H1 (cell line): ENCODE measurements at regions not wholly inside any gene's neighbourhood (a gene's known extent, or its start where the extent isn't known, plus 50 kb on each side); places are given as distances from the start of the nearest gene placed in this dataset.

Experiments
- CTCF ChIA-PET: fragments of 300-600 bp; sonication (Branson Sonifier 250); formaldehyde crosslinking; loops from one replicate; lab custom pipeline; 2021; ENCODE audit not compliant: partially characterized antibody; lab: Charles Lee
- POLR2A ChIA-PET: fragments of 300-600 bp; sonication (Branson Sonifier 250); formaldehyde crosslinking; loops from one replicate; lab custom pipeline; 2021; ENCODE audit warnings: inconsistent platforms; ENCODE audit not compliant: partially characterized antibody; lab: Charles Lee
- DNase-seq, 2 experiments: peaks; one replicate each; pipeline versions ENCODE4 v3.0.0 to v3.0.0-alpha.2; 2010 to 2022; ENCODE audit warnings: low spot score in 2 of 2, low read depth in 1 of 2, mixed read lengths in 1 of 2
- FAIRE-seq: peaks from 2 replicates; lab custom pipeline; 2011; peaks lifted over from hg19 to GRCh38; lab: Jason Lieb, UNC
- H2AFZ ChIP-seq: 2 replicates; pipeline ENCODE4 v1.8.1; 2012; ENCODE audit warnings: low read length, inconsistent platforms
- H2AK5ac ChIP-seq: 2 replicates; pipeline ENCODE4 v1.6.1; 2013; ENCODE audit warnings: low read depth, low read length
- H2BK120ac ChIP-seq: replicated peaks from 2 replicates; pipeline ENCODE3; 2013; ENCODE audit warnings: low read depth, low read length, inconsistent platforms
- H2BK12ac ChIP-seq: 2 replicates; pipeline ENCODE4 v1.6.1; 2013; ENCODE audit warnings: low read depth, low read length
- H2BK15ac ChIP-seq: 2 replicates; pipeline ENCODE4 v1.6.1; 2013; ENCODE audit warnings: low read length
- H2BK20ac ChIP-seq: 2 replicates; pipeline ENCODE4 v1.6.1; 2013; ENCODE audit warnings: low read length
- H2BK5ac ChIP-seq: 2 replicates; pipeline ENCODE4 v1.6.1; 2013; ENCODE audit warnings: low read depth, low read length
- H3K14ac ChIP-seq: 2 replicates; pipeline ENCODE4 v1.6.1; 2013; ENCODE audit warnings: inconsistent platforms; ENCODE audit not compliant: insufficient read length
- H3K18ac ChIP-seq: 2 replicates; pipeline ENCODE4 v1.6.1; 2013; ENCODE audit warnings: low read length; ENCODE audit errors: extremely low read depth
- H3K23ac ChIP-seq: 2 replicates; pipeline ENCODE4 v1.6.1; 2013; ENCODE audit warnings: inconsistent platforms; ENCODE audit not compliant: insufficient read length
- H3K23me2 ChIP-seq: 2 replicates; pipeline ENCODE4 v1.6.1; 2013; ENCODE audit warnings: low read depth, low read length
- H3K27ac ChIP-seq: 2 replicates; pipeline ENCODE4 v1.6.1; 2011; ENCODE audit warnings: low read depth, low read length, inconsistent platforms
- H3K27me3 ChIP-seq, 4 experiments: replicated peaks in 1 of 4; 1 replicate in 1 of 4; 2 replicates in 3 of 4; pipeline versions ENCODE4 v1.6.1 to v1.8.1; 2011 to 2013; ENCODE audit warnings: low read length in 3 of 4, mild to moderate bottlenecking in 3 of 4, inconsistent platforms in 2 of 4, mixed read lengths in 2 of 4, moderate library complexity in 1 of 4; ENCODE audit not compliant: control insufficient read depth in 3 of 4, insufficient read depth in 3 of 4; ENCODE audit errors: extremely low read depth in 1 of 4
- H3K36me3 ChIP-seq, 4 experiments: 2 replicates each; pipeline versions ENCODE4 v1.6.1 to v1.8.1; 2011 to 2013; ENCODE audit warnings: mild to moderate bottlenecking in 4 of 4, low read length in 3 of 4, moderate library complexity in 2 of 4, control low read depth in 1 of 4, inconsistent platforms in 1 of 4; ENCODE audit not compliant: insufficient read depth in 4 of 4, control insufficient read depth in 2 of 4
- H3K4ac ChIP-seq: replicated peaks from 2 replicates; pipeline ENCODE3; 2013; ENCODE audit warnings: low read length, low read depth, mixed read lengths, inconsistent platforms; ENCODE audit not compliant: insufficient read length
- H3K4me1 ChIP-seq, 4 experiments: replicated peaks in 1 of 4; 1 replicate in 1 of 4; 2 replicates in 3 of 4; pipeline versions ENCODE4 v1.6.1 to v1.8.1; 2011 to 2013; ENCODE audit warnings: low read length in 3 of 4, inconsistent platforms in 2 of 4, mixed read lengths in 1 of 4; ENCODE audit not compliant: insufficient read depth in 4 of 4, control insufficient read depth in 3 of 4
- H3K4me2 ChIP-seq, 2 experiments: 2 replicates each; pipeline versions ENCODE4 v1.6.1 to v1.8.1; 2011 to 2013; ENCODE audit warnings: low read depth in 2 of 2, low read length in 2 of 2, control low read depth in 1 of 2, inconsistent platforms in 1 of 2, mild to moderate bottlenecking in 1 of 2; ENCODE audit not compliant: insufficient read depth in 1 of 2
- H3K4me3 ChIP-seq, 4 experiments: fragments of 200-600, 300-600 bp in 1 of 4; sonication (generic), shearing (Covaris generic), sonication (Bioruptor Twin) in 1 of 4; 2 replicates each; pipeline versions ENCODE4 v1.5.1 to v1.8.1; 2011 to 2016; ENCODE audit warnings: low read length in 4 of 4, low read depth in 3 of 4, control low read depth in 2 of 4, inconsistent platforms in 2 of 4, mild to moderate bottlenecking in 2 of 4, mixed read lengths in 1 of 4, moderate library complexity in 1 of 4; ENCODE audit not compliant: insufficient read depth in 2 of 4; ENCODE audit errors: extremely low read depth in 1 of 4
- H3K56ac ChIP-seq: replicated peaks from 2 replicates; pipeline ENCODE3; 2013; ENCODE audit warnings: low read depth, mild to moderate bottlenecking, mixed read lengths, low read length, inconsistent platforms; ENCODE audit not compliant: insufficient read length
- H3K79me1 ChIP-seq: 2 replicates; pipeline ENCODE4 v1.6.1; 2013; ENCODE audit warnings: low read depth, low read length, control low read depth
- H3K79me2 ChIP-seq, 2 experiments: 2 replicates each; pipeline versions ENCODE4 v1.6.1 to v1.8.1; 2012 to 2013; ENCODE audit warnings: low read length in 2 of 2, mild to moderate bottlenecking in 2 of 2, inconsistent platforms in 1 of 2; ENCODE audit not compliant: insufficient read depth in 2 of 2, control insufficient read depth in 1 of 2
- H3K9ac ChIP-seq, 4 experiments: replicated peaks in 1 of 4; 1 replicate in 1 of 4; 2 replicates in 3 of 4; pipeline versions ENCODE4 v1.6.1 to v1.8.1; 2011 to 2013; ENCODE audit warnings: low read depth in 3 of 4, low read length in 3 of 4, control low read depth in 2 of 4, mild to moderate bottlenecking in 2 of 4, moderate library complexity in 2 of 4, inconsistent platforms in 1 of 4; ENCODE audit errors: extremely low read depth in 1 of 4
- H3K9me3 ChIP-seq, 2 experiments: 2 replicates each; pipeline versions ENCODE4 v1.6.1 to v1.8.1; 2012 to 2013; ENCODE audit warnings: mild to moderate bottlenecking in 2 of 2, moderate library complexity in 2 of 2, control low read depth in 1 of 2, inconsistent platforms in 1 of 2, low read depth in 1 of 2, low read length in 1 of 2, mixed read lengths in 1 of 2; ENCODE audit not compliant: insufficient read depth in 2 of 2
- H4K20me1 ChIP-seq, 2 experiments: replicated peaks in 1 of 2; 2 replicates each; pipeline versions ENCODE3 to v1.8.1; 2011 to 2013; ENCODE audit warnings: inconsistent platforms in 2 of 2, low read length in 2 of 2, mild to moderate bottlenecking in 1 of 2; ENCODE audit not compliant: insufficient read depth in 2 of 2, control insufficient read depth in 1 of 2
- H4K5ac ChIP-seq: 2 replicates; pipeline ENCODE4 v1.6.1; 2013; ENCODE audit warnings: low read length, low read depth, mixed read lengths, inconsistent platforms; ENCODE audit not compliant: insufficient read length
- H4K8ac ChIP-seq: 2 replicates; pipeline ENCODE4 v1.8.0; 2013; ENCODE audit warnings: mild to moderate bottlenecking, moderate library complexity, low read length, inconsistent platforms; ENCODE audit not compliant: insufficient read depth; ENCODE audit errors: extremely low read depth
- H4K91ac ChIP-seq: replicated peaks from 2 replicates; pipeline ENCODE3; 2013; ENCODE audit warnings: low read length, mixed read lengths, inconsistent platforms; ENCODE audit not compliant: insufficient read length
- CBX8 ChIP-seq: fragments of 300-800, 300-1000 bp; sonication (generic); IDR thresholded peaks from 2 replicates; pipeline ENCODE4 v1.7.1; 2016; ENCODE audit warnings: low read depth, low read length, borderline replicate concordance
- CEBPB ChIP-seq: IDR thresholded peaks from 2 replicates; pipeline ENCODE4 v1.6.1; 2012; ENCODE audit warnings: low read depth, low read length
- CHD2 ChIP-seq: IDR thresholded peaks from 2 replicates; pipeline ENCODE4 v1.6.1; 2012; ENCODE audit warnings: low read length, improper control_type of control experiment
- GABPA ChIP-seq: IDR thresholded peaks from 2 replicates; pipeline ENCODE4 v1.6.1; 2011; ENCODE audit warnings: mild to moderate bottlenecking, low read length, moderate library complexity, borderline replicate concordance; ENCODE audit not compliant: insufficient read depth
- KDM1A ChIP-seq: fragments of 200-600, 300-600 bp; sonication (generic); IDR thresholded peaks from 2 replicates; pipeline ENCODE4 v1.7.1; 2016; ENCODE audit warnings: mild to moderate bottlenecking, low read length, borderline replicate concordance
- PHF8 ChIP-seq: fragments of 200-600 bp; sonication (generic); conservative IDR thresholded peaks from 2 replicates; pipeline ENCODE4 v1.7.1; 2012; ENCODE audit warnings: low read depth, mild to moderate bottlenecking, inconsistent platforms, low read length, moderate library complexity
- RAD21 ChIP-seq, 2 experiments: IDR thresholded peaks in 1 of 2; conservative IDR thresholded peaks in 1 of 2; 2 replicates each; pipeline ENCODE4 v1.6.1; 2011; ENCODE audit warnings: low read depth in 2 of 2, low read length in 2 of 2, improper control_type of control experiment in 1 of 2, inconsistent platforms in 1 of 2, mild to moderate bottlenecking in 1 of 2, moderate library complexity in 1 of 2
- SIN3A ChIP-seq, 2 experiments: IDR thresholded peaks in 1 of 2; conservative IDR thresholded peaks in 1 of 2; 2 replicates each; pipeline ENCODE4 v1.6.1; 2011 to 2012; ENCODE audit warnings: low read length in 2 of 2, improper control_type of control experiment in 1 of 2, low read depth in 1 of 2, mild to moderate bottlenecking in 1 of 2
- TAF1 ChIP-seq: IDR thresholded peaks from 2 replicates; pipeline ENCODE4 v1.6.1; 2011; ENCODE audit warnings: mild to moderate bottlenecking, low read depth, low read length
- WGBS, 2 experiments: shearing (Covaris generic) in 1 of 2; methylation state at CpG; one replicate each; pipeline versions ENCODE4 v1.1.6 to v1.1.7; 2013 to 2015; ENCODE audit warnings: low lambda C conversion rate in 2 of 2, mixed read lengths in 2 of 2, inconsistent platforms in 1 of 2, low coverage in 1 of 2, missing lambda C conversion rate in 1 of 2; ENCODE audit not compliant: insufficient replicate concordance in 2 of 2, insufficient coverage in 1 of 2, insufficient read length in 1 of 2; ENCODE audit errors: extremely low coverage in 1 of 2, missing lambda C conversion rate in 1 of 2; 5-methylcytosine and 5-hydroxymethylcytosine counted together
- TF ChIP-seq, protein P1 (sequence below), 3 experiments: IDR thresholded peaks; 1 replicate in 2 of 3; 2 replicates in 1 of 3; pipeline versions ENCODE4 v1.5.1 to v1.6.1; 2011; ENCODE audit warnings: low read length in 3 of 3, mild to moderate bottlenecking in 3 of 3, inconsistent platforms in 2 of 3, low read depth in 1 of 3, moderate library complexity in 1 of 3; ENCODE audit not compliant: insufficient read depth in 1 of 3; ENCODE audit errors: control extremely low read depth in 1 of 3

DNA sequence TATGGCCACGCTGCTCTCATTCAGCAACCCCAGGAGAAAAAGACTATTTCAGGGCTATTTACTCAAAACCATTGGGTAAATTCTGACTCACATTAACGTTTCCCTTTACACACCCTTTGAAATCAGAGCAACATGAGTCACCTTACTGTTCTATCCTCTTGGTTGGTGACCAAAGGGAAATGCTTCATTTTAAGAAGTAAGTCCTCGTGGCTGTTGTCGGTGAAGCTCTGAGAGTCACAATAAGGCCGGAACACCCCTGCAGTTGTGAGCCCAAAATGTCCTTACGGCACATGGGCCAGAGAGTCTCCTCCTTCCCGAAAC is 56.3 kb upstream of the SPRY1 start (continued):
- no peak for TF ChIP-seq KDM1A

DNA sequence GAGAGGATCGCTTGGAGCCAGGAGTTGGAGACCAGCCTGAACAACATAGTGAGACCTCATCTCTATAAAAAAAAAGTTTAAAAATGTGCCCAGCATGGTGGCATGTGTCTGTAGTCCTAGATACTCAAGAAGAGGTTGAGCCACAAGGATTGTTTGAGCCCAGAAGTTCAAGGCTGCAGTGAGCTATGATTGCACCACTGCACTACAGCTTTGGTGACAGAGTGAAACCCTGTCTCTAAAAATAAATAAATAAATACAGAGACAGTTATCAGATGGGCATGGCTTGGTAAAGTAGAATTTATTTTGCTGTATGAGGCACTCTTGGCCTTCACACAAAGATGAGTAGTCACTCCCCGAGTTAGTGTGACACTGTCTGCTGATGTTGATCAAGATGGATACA is 54.1 kb upstream of the SPRY1 start:
- H3K79me2 ChIP-seq: no peaks in the 10 kb centered on the region
- H4K8ac ChIP-seq: no peak overlapping the region
- H3K36me3 ChIP-seq: no peaks in the 10 kb centered on the region
- no peak overlapping the region for H3K14ac ChIP-seq
- H3K56ac ChIP-seq: no peak overlapping the region
- H3K27ac ChIP-seq: no peak overlapping the region
- ChIA-PET CTCF (no interaction called here), POLR2A (no interaction called here)
- peaks cover 0 to 4% (median 1%) of the 10 kb centered on the region in 4 experiments; a peak in 3 of 7 replicates for H3K4me1 ChIP-seq
- H4K20me1 ChIP-seq: no peaks in the 10 kb centered on the region
- no peak overlapping the region for H2BK12ac ChIP-seq
- no peak overlapping the region for H2AK5ac ChIP-seq
- H2BK5ac ChIP-seq: no peak overlapping the region
- no peak overlapping the region for H3K9ac ChIP-seq
- H3K23ac ChIP-seq: no peak overlapping the region
- H2BK20ac ChIP-seq: no peak overlapping the region
- H3K4me2 ChIP-seq: no peak overlapping the region
- H3K23me2 ChIP-seq: no peaks in the 10 kb centered on the region
- no peak overlapping the region for H4K5ac ChIP-seq
- H3K9me3 ChIP-seq: no peaks in the 10 kb centered on the region
- H4K91ac ChIP-seq: no peak overlapping the region
- no peak overlapping the region for H3K4ac ChIP-seq
- no peak overlapping the region for H3K18ac ChIP-seq
- no peak for DNase-seq
- no peak overlapping the region for H3K4me3 ChIP-seq
- no peak overlapping the region for H2BK120ac ChIP-seq
- H3K27me3 ChIP-seq: no peaks in the 10 kb centered on the region
- whole genome bisulfite sequencing, 2 experiments: 98% methylated on average over 2 of the region's 2 CpGs; no CpG with 5 or more reads in 1 of the 2 experiments
- no peak for FAIRE-seq
- H2AFZ ChIP-seq: no peak overlapping the region
- H2BK15ac ChIP-seq: no peak overlapping the region
- no peaks in the 10 kb centered on the region for H3K79me1 ChIP-seq
- no peak for TF ChIP-seq CHD2
- TF ChIP-seq, protein P1, sequence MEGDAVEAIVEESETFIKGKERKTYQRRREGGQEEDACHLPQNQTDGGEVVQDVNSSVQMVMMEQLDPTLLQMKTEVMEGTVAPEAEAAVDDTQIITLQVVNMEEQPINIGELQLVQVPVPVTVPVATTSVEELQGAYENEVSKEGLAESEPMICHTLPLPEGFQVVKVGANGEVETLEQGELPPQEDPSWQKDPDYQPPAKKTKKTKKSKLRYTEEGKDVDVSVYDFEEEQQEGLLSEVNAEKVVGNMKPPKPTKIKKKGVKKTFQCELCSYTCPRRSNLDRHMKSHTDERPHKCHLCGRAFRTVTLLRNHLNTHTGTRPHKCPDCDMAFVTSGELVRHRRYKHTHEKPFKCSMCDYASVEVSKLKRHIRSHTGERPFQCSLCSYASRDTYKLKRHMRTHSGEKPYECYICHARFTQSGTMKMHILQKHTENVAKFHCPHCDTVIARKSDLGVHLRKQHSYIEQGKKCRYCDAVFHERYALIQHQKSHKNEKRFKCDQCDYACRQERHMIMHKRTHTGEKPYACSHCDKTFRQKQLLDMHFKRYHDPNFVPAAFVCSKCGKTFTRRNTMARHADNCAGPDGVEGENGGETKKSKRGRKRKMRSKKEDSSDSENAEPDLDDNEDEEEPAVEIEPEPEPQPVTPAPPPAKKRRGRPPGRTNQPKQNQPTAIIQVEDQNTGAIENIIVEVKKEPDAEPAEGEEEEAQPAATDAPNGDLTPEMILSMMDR (IDR thresholded peaks at IDR 0.05; ENCODE audit: control extremely low read depth in 1 of 3, insufficient read depth in 1 of 3, low read depth in 1 of 3, low read length in 3 of 3): no peak
- TF ChIP-seq GABPA: no peak
- TF ChIP-seq CBX8: no peak
- TF ChIP-seq SIN3A (conservative IDR thresholded peaks at IDR 0.05 in 1 of 2, IDR thresholded peaks at IDR 0.05 in 1 of 2; ENCODE audit: low read depth in 1 of 2, low read length in 2 of 2): no peak
- no peak for TF ChIP-seq KDM1A
- TF ChIP-seq RAD21 (IDR thresholded peaks at IDR 0.05 in 1 of 2, conservative IDR thresholded peaks at IDR 0.05 in 1 of 2; ENCODE audit: low read depth in 2 of 2, low read length in 2 of 2): no peak
- TF ChIP-seq TAF1: no peak
- TF ChIP-seq PHF8: no peak
- no peak for TF ChIP-seq CEBPB
